ENCODE measurements at regions not wholly inside any gene's neighbourhood (a gene's known extent, or its start where the extent isn't known, plus 50 kb on each side); places are given as distances from the start of the nearest gene placed in this dataset.

GRCh38 chr13:69423844-69424243, 683.8 kb upstream of the ATXN8OS start:
- TF ChIP-seq CTCF (IDR thresholded peaks at IDR 0.05; ENCODE audit: low read depth, low read length) (no peak), POLR2A (IDR thresholded peaks at IDR 0.05; ENCODE audit: extremely low read depth, insufficient read length) (no peak), MAX (IDR thresholded peaks at IDR 0.05; ENCODE audit: low read depth, low read length) (no peak), MYC (IDR thresholded peaks at IDR 0.05; ENCODE audit: low read depth, low read length) (no peak)
